Retinal pigment epithelial cell (primary cell): ENCODE measurements at regions not wholly inside any gene's neighbourhood (a gene's known extent, or its start where the extent isn't known, plus 50 kb on each side); places are given as distances from the start of the nearest gene placed in this dataset.

Source experiments
- DNase-seq: peaks from one replicate; pipeline ENCODE4 v3.0.0-alpha.2; 2010; ENCODE audit warnings: low read depth
- H3K4me3 ChIP-seq: 2 replicates; pipeline ENCODE4 v1.5.1; 2011; ENCODE audit warnings: mild to moderate bottlenecking, low read length, control low read depth, moderate library complexity
- TF ChIP-seq, protein P1 (sequence below): conservative IDR thresholded peaks from 2 replicates; pipeline ENCODE4 v1.5.1; 2011; ENCODE audit warnings: low read depth, low read length, control low read depth, inconsistent platforms

DNA sequence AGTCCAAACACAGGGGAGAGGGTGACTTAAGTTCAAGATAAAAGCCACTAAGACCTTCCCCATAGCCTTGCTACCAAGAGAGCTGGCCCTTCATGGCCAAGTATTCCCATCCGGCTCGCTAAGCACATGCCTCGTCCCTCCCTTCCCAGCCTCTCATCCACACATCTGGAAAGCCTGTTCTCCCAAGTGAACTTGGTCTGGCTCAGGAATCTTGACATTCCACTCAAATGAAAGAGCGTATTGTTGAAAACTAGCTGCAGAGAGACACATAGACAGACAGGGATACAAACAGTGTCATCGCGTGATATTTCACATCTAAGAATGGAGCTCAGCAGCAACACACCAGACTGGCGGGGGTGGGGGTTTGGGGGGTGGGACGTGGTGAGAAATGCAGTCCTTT lies 182.8 kb upstream of the FOXQ1 start:
- TF ChIP-seq, protein P1, sequence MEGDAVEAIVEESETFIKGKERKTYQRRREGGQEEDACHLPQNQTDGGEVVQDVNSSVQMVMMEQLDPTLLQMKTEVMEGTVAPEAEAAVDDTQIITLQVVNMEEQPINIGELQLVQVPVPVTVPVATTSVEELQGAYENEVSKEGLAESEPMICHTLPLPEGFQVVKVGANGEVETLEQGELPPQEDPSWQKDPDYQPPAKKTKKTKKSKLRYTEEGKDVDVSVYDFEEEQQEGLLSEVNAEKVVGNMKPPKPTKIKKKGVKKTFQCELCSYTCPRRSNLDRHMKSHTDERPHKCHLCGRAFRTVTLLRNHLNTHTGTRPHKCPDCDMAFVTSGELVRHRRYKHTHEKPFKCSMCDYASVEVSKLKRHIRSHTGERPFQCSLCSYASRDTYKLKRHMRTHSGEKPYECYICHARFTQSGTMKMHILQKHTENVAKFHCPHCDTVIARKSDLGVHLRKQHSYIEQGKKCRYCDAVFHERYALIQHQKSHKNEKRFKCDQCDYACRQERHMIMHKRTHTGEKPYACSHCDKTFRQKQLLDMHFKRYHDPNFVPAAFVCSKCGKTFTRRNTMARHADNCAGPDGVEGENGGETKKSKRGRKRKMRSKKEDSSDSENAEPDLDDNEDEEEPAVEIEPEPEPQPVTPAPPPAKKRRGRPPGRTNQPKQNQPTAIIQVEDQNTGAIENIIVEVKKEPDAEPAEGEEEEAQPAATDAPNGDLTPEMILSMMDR, result no peak
- no peak overlapping the region for H3K4me3 ChIP-seq
- DNase-seq, result no peak

DNA sequence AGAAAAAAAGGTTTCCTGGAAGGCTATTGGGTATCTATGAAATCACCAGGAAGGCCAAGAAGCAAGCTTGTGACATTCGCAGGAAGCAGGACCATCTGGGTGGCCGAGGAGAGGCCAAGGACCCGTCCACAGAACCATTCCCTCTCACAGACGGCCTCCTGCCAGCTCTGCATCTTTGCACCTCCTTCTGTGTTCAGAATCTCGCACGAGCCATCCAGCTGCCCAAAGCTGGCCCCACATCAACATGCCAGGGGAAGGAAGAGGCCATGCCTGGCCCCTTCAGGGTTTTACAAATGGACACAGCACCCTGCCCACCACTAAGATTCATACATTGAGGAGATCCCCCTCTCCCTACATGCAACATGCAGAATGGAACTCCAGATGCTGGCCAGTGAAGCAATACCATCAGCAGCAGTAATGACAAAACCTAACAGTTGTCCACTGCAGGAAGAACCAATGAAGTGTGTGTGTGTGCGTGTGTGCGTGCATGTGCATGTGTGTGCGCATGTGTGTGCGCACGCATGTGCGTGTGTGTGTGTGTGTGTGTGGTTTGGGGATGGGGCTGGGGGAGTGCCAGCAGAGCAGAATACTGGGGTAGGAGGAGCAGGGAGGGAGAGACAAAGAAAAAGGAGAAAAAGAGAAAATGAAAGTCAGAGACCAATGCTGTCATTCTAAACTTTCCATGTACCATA lies 184.2 kb upstream of the FOXQ1 start:
- TF ChIP-seq, protein P1, result no peak
- no peak overlapping the region for H3K4me3 ChIP-seq
- DNase-seq, result no peak

DNA sequence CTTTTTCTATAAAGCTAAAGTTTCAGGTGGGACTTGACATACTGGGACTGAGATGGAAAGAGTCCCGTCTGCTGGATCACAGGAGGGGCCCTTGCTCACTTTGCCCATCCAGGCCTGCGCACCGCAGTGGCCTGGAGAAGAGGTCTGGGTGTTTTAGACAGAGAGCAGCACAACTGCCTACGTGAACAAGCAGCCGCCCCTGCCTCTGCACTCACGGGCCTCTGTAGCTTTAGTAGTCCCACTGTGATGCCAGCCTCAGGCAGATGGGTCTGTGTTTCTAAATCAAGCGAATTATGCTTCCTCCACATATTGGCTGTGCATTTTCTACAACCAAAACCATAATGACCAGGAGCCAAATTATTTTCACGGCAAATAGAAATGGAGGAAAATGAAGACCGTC lies 184.8 kb upstream of the FOXQ1 start:
- TF ChIP-seq, protein P1, result no peak
- no peak for DNase-seq
- H3K4me3 ChIP-seq, result no peak overlapping the region

DNA sequence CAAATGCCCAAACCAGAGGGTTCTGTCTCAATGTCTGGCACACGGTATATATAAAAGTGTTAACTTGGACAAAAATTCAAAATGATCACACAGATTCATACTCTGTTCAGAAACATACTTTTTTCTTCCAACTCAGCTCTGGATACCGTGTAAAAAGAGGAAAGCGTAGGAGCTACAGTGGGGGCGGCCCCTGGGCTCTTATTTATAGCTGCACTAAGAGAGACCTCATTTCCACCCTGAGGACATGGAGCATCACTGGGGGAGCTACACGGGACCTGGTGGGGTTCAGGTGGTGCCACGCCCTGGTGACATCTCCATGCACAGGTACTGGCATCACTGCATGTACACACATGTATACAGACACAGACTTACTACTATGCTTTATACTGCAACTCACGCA lies 185.9 kb upstream of the FOXQ1 start:
- no peak for DNase-seq
- TF ChIP-seq, protein P1, result no peak
- H3K4me3 ChIP-seq, result no peak overlapping the region

DNA sequence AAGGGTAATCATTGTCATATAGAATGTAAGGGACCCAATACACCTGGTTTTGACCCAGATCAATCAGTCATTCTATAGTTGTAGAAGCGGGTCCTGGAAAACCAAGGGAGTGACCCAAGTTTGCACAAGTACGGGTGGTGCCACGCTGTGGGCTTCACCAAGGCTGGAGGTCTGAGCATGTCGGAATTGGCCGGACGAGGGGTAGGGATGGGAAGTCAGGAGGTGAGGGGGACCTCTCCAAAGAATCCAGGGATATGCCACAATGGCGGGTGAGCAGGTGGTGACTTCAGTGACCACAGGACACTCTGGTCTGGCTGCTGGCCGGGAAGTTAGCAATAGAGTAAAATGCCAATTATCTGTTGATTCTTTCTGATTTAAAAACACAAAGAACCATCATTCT lies 186.6 kb upstream of the FOXQ1 start:
- no peak for DNase-seq
- TF ChIP-seq, protein P1, result no peak
- H3K4me3 ChIP-seq, result no peak overlapping the region

DNA sequence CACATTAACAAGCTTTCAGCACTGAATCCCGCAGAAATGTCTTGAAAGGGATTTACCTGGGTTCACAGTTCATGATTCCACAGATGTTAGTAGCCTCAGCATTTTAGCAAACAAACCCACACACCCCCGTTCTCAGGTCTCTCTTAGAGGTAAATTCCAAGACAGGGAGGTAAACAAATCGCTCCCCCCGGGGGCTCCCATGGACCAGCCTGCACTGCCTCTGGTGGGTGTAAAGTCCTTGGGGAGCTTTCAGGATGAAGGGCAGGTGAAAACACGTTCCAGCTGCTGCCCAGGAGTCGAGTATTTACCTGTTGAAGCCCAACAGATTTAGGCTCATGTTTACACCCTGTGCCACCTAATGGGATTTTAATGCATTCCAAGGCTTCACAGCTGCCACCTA lies 187.0 kb upstream of the FOXQ1 start:
- no peak for DNase-seq
- TF ChIP-seq, protein P1, result no peak
- no peak overlapping the region for H3K4me3 ChIP-seq

DNA sequence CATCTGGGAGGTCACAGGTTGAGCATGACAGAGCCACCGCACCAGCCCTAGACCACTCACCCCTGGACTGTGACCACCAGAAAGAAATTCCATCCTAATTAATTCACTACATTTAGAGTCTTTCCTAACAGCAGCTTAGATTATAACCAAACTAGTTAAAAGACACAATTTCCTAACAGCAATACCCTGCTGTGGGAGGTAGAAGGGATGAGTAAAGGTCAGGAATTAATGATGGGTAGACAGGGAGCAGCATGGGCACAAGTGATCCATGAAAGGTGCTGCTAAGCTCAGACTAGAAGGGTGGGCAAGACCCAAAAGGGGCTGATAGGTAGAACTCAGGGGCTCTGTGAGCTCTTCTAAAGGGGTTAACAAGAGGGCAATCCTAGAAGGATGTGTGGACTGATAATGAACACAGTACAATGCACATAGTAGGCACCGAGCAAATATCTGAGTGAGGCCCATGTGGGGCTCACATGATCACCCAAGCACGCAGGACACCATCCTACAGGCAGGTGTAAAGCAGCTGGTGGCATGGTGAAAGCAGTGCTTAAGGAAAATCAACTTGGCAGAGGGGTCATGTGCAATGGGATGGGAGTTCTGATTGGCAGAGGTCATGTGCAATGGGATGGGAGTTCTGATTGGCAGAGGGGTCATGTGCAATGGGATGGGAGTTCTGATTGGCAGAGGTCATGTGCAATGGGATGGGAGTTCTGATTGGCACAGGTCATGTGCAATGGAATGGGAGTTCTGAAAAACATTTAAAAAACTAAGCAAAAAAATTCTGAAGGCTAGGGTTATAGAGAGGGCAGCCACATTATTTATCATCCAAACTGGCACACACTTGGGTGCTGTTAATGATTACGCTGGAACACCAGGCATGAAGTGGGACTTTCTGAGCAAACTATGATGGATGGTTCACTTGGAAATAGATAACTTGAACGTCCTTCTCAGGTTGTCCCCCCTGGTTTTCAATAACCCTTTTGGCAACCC lies 188.2 kb upstream of the FOXQ1 start:
- no peak for DNase-seq
- H3K4me3 ChIP-seq, result no peak overlapping the region
- TF ChIP-seq, protein P1, result no peak
